ENCODE measurements at regions not wholly inside any gene's neighbourhood (a gene's known extent, or its start where the extent isn't known, plus 50 kb on each side); places are given as distances from the start of the nearest gene placed in this dataset.
"Not testable (repeated sequence)": the region's sequence is repeated elsewhere in the genome, so short reads cannot be mapped to it uniquely, and the experiment has no call there.

- no peak for DNase-seq (ENCODE audit: low spot score)
- Histone ChIP-seq H3K4me1 (ENCODE audit: control insufficient read depth in 1 of 2, low read depth in 2 of 2) (peaks cover 0 to 7% of the 10 kb centered on the region in 2 donors), H3K27ac (no peak overlapping the region), H3K4me3 (no peak overlapping the region), H3K36me3 (no peaks in the 10 kb centered on the region), H3K27me3 (replicated peaks; ENCODE audit: insufficient read depth) (no peaks in the 10 kb centered on the region), H3K9me3 (no peaks in the 10 kb centered on the region)
- TF ChIP-seq CTCF (IDR thresholded peaks at IDR 0.05): no peak
- no peak for ATAC-seq (ENCODE audit: insufficient number of reproducible peaks, low FRiP score, low read depth)
Observed at GRCh38 chr15:53193149-53193548, 403.0 kb upstream of the ONECUT1 start.

GRCh38 chr15:53189860-53190259 lies 399.7 kb upstream of the ONECUT1 start:
- no peak for ATAC-seq (ENCODE audit: insufficient number of reproducible peaks, low FRiP score, low read depth)

GRCh38 chr15:53183449-53183848 lies 393.3 kb upstream of the ONECUT1 start:
- not testable (repeated sequence) for H3K27ac ChIP-seq; ATAC-seq (ENCODE audit: insufficient number of reproducible peaks, low FRiP score, low read depth); H3K27me3 ChIP-seq (replicated peaks; ENCODE audit: insufficient read depth); H3K36me3 ChIP-seq; H3K9me3 ChIP-seq; H3K4me1 ChIP-seq (ENCODE audit: control insufficient read depth in 1 of 2, low read depth in 2 of 2); DNase-seq (ENCODE audit: low spot score); H3K4me3 ChIP-seq

More at GRCh38 chr15:53189860-53190259, 399.7 kb upstream of the ONECUT1 start:
- H3K4me1 ChIP-seq (ENCODE audit: control insufficient read depth in 1 of 2, low read depth in 2 of 2): no peaks in the 10 kb centered on the region
- H3K9me3 ChIP-seq: no peaks in the 10 kb centered on the region
- H3K27ac ChIP-seq: no peak overlapping the region
- no peaks in the 10 kb centered on the region for H3K36me3 ChIP-seq
- DNase-seq (ENCODE audit: low spot score): no peak
- TF ChIP-seq CTCF (IDR thresholded peaks at IDR 0.05): no peak
- no peak overlapping the region for H3K4me3 ChIP-seq
- H3K27me3 ChIP-seq (replicated peaks; ENCODE audit: insufficient read depth): no peaks in the 10 kb centered on the region

- ATAC-seq (ENCODE audit: insufficient number of reproducible peaks, low FRiP score, low read depth) (no peak), DNase-seq (ENCODE audit: low spot score) (no peak)
- TF ChIP-seq CTCF (IDR thresholded peaks at IDR 0.05): no peak
Observed at GRCh38 chr15:53171571-53171970, 381.4 kb upstream of the ONECUT1 start.

DNA sequence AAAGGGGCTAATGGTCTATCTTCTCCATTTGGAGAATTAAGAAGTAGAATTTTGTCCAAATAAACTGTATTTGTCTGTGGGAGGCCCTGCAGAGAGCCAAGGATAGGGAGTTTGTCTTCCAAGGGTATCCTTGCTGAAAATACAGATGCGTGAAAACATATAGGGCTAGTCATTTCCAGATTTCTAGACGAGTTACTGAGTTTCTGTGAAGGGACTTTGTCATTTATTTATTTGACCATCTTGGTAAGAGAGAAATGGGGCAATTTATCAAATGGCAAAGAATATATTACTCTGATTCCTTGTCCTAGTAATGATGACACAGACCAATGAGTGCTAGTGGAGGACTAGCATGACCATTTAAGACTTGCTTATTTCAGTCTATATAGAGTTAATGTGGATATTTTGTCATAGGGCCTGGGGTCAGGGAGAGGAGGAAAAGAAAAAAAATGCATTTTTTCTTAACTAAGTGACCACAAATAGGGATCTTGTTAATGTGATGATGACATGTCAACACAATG lies 376.6 kb upstream of the ONECUT1 start:
- Histone ChIP-seq H3K4me3 (no peak overlapping the region), H3K27me3 (replicated peaks; ENCODE audit: insufficient read depth) (no peaks in the 10 kb centered on the region), H3K4me1 (ENCODE audit: control insufficient read depth in 1 of 2, low read depth in 2 of 2) (no peaks in the 10 kb centered on the region), H3K9me3 (no peaks in the 10 kb centered on the region), H3K27ac (no peak overlapping the region), H3K36me3 (no peaks in the 10 kb centered on the region)
- ATAC-seq (ENCODE audit: insufficient number of reproducible peaks, low FRiP score, low read depth): no peak
- DNase-seq (ENCODE audit: low spot score): no peak
- no peak for TF ChIP-seq CTCF (IDR thresholded peaks at IDR 0.05)

More at GRCh38 chr15:53171571-53171970, 381.4 kb upstream of the ONECUT1 start:
- H3K27ac ChIP-seq: no peak overlapping the region
- no peak overlapping the region for H3K4me3 ChIP-seq
- no peaks in the 10 kb centered on the region for H3K9me3 ChIP-seq
- no peaks in the 10 kb centered on the region for H3K4me1 ChIP-seq (ENCODE audit: control insufficient read depth in 1 of 2, low read depth in 2 of 2)
- H3K27me3 ChIP-seq (replicated peaks; ENCODE audit: insufficient read depth): no peaks in the 10 kb centered on the region
- no peaks in the 10 kb centered on the region for H3K36me3 ChIP-seq

All from thoracic aorta (tissue), 2 donors.